Activated CD4-positive, alpha-beta T cell treated with anti-CD3 and anti-CD28 coated beads for 1 hour (primary cell): ENCODE measurements at regions not wholly inside any gene's neighbourhood (a gene's known extent, or its start where the extent isn't known, plus 50 kb on each side); places are given as distances from the start of the nearest gene placed in this dataset.
"Not testable (repeated sequence)": the region's sequence is repeated elsewhere in the genome, so short reads cannot be mapped to it uniquely, and the experiment has no call there.

Experiments used
- DNase-seq: peaks from one replicate; pipeline ENCODE4 v3.0.0-alpha.2; 2020

GRCh38 chr18:78812067-78812466, 167.6 kb upstream of the SALL3 start:
- no peak for DNase-seq

- DNase-seq: no peak
These were observed 166.5 kb upstream of the SALL3 start for GRCh38 chr18:78813156-78813555.

GRCh38 chr18:78813936-78814710, 165.5 kb upstream of the SALL3 start:
- no peak for DNase-seq

GRCh38 chr18:78814766-78815165, 164.9 kb upstream of the SALL3 start:
- DNase-seq: no peak

- DNase-seq: no peak
These were observed 163.5 kb upstream of the SALL3 start for GRCh38 chr18:78816114-78816513.

- DNase-seq: no peak
These were observed 162.7 kb upstream of the SALL3 start for GRCh38 chr18:78816916-78817315.

- DNase-seq: no peak
These were observed 161.1 kb upstream of the SALL3 start for GRCh38 chr18:78818495-78818894.

- no peak for DNase-seq
These were observed 160.7 kb upstream of the SALL3 start for GRCh38 chr18:78818961-78819360.

GRCh38 chr18:78820161-78820834, 159.3 kb upstream of the SALL3 start:
- DNase-seq: no peak

- DNase-seq: no peak
These were observed 158.2 kb upstream of the SALL3 start for GRCh38 chr18:78821396-78821795.

GRCh38 chr18:78822171-78822948, 157.3 kb upstream of the SALL3 start:
- DNase-seq: no peak

- DNase-seq: no peak
These were observed 156.7 kb upstream of the SALL3 start for GRCh38 chr18:78822949-78823285.

GRCh38 chr18:78825168-78825567, 154.4 kb upstream of the SALL3 start:
- no peak for DNase-seq

- DNase-seq: no peak
These were observed 153.0 kb upstream of the SALL3 start for GRCh38 chr18:78826631-78827030.

GRCh38 chr18:78827141-78827540, 152.5 kb upstream of the SALL3 start:
- DNase-seq: no peak

- no peak for DNase-seq
These were observed 151.5 kb upstream of the SALL3 start for GRCh38 chr18:78828131-78828530.

GRCh38 chr18:78829026-78829425, 150.6 kb upstream of the SALL3 start:
- DNase-seq: not testable (repeated sequence)

- DNase-seq: no peak
These were observed 149.5 kb upstream of the SALL3 start for GRCh38 chr18:78830161-78830560.

- no peak for DNase-seq
These were observed 148.8 kb upstream of the SALL3 start for GRCh38 chr18:78830826-78831225.

GRCh38 chr18:78831603-78832002, 148.0 kb upstream of the SALL3 start:
- DNase-seq: no peak

- DNase-seq: no peak
These were observed 145.8 kb upstream of the SALL3 start for GRCh38 chr18:78833833-78834232.

GRCh38 chr18:78836838-78837237, 142.8 kb upstream of the SALL3 start:
- DNase-seq: no peak

- no peak for DNase-seq
These were observed 141.9 kb upstream of the SALL3 start for GRCh38 chr18:78837754-78838153.

- DNase-seq: no peak
These were observed 141.4 kb upstream of the SALL3 start for GRCh38 chr18:78838183-78838582.
